ENCODE measurements at regions not wholly inside any gene's neighbourhood (a gene's known extent, or its start where the extent isn't known, plus 50 kb on each side); places are given as distances from the start of the nearest gene placed in this dataset.

DNA sequence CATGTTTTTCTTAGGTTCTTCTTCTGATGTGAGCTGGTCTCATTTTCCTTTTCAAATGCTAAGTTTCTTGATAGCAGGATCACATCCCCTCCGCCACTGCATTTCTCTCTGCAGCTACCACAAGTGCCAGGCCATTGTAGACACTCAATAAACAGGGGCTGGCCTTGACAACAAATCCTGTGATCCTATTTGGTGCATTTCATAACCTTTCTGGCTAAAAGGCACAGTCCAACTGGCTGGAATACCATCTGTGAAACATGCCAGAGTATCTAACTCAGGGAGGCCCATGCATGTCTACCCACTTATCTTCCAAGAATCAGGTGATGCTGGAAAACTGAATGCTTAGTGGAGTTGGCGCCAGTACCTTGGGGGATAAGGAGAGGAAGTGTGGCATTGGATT lies 85.2 kb upstream of the NR2F2 start:
- Histone ChIP-seq H2BK120ac (replicated peaks; ENCODE audit: low read depth, low read length) (no peak overlapping the region), H3K36me3 (ENCODE audit: control insufficient read depth in 2 of 4, insufficient read depth in 4 of 4, low read length in 3 of 4) (no peaks in the 10 kb centered on the region), H2BK12ac (ENCODE audit: low read depth, low read length) (no peak overlapping the region), H3K79me1 (ENCODE audit: low read depth, low read length) (no peaks in the 10 kb centered on the region), H3K27me3 (replicated peaks in 1 of 4; ENCODE audit: control insufficient read depth in 3 of 4, extremely low read depth in 1 of 4, insufficient read depth in 3 of 4, low read length in 3 of 4) (no peaks in the 10 kb centered on the region), H3K4me2 (ENCODE audit: insufficient read depth in 1 of 2, low read depth in 2 of 2, low read length in 2 of 2) (no peak overlapping the region), H2BK15ac (ENCODE audit: low read length) (no peak overlapping the region), H2AFZ (ENCODE audit: low read length) (no peak overlapping the region; the same call in 1 of the 2 replicates), H3K4ac (replicated peaks; ENCODE audit: insufficient read length, low read depth, low read length) (no peak overlapping the region), H3K14ac (ENCODE audit: insufficient read length) (no peak overlapping the region), H3K23ac (ENCODE audit: insufficient read length) (no peak overlapping the region), H3K4me3 (ENCODE audit: extremely low read depth in 1 of 4, insufficient read depth in 2 of 4, low read depth in 3 of 4, low read length in 4 of 4) (no peak overlapping the region), H2AK5ac (ENCODE audit: low read depth, low read length) (no peak overlapping the region), H3K79me2 (ENCODE audit: control insufficient read depth in 1 of 2, insufficient read depth in 2 of 2, low read length in 2 of 2) (no peaks in the 10 kb centered on the region), H3K23me2 (ENCODE audit: low read depth, low read length) (no peaks in the 10 kb centered on the region), H3K18ac (ENCODE audit: extremely low read depth, low read length) (no peak overlapping the region), H4K8ac (ENCODE audit: extremely low read depth, insufficient read depth, low read length) (no peak overlapping the region), H3K27ac (ENCODE audit: low read depth, low read length) (no peak overlapping the region), H4K20me1 (replicated peaks in 1 of 2; ENCODE audit: control insufficient read depth in 1 of 2, insufficient read depth in 2 of 2, low read length in 2 of 2) (no peaks in the 10 kb centered on the region), H2BK5ac (ENCODE audit: low read depth, low read length) (no peak overlapping the region), H3K9me3 (ENCODE audit: insufficient read depth in 2 of 2, low read depth in 1 of 2, low read length in 1 of 2) (0 out of 4 replicates have a peak, but pooled peaks cover 0 to 3% of the 10 kb centered on the region in 2 experiments), H3K4me1 (replicated peaks in 1 of 4; ENCODE audit: control insufficient read depth in 3 of 4, insufficient read depth in 4 of 4, low read length in 3 of 4) (peaks cover 0 to 3% (median 0%) of the 10 kb centered on the region in 4 experiments; a peak in 1 of 7 replicates), H4K91ac (replicated peaks; ENCODE audit: insufficient read length, low read length) (no peak overlapping the region), H2BK20ac (ENCODE audit: low read length) (no peak overlapping the region), H3K56ac (replicated peaks; ENCODE audit: insufficient read length, low read depth, low read length) (no peak overlapping the region), H3K9ac (replicated peaks in 1 of 4; ENCODE audit: extremely low read depth in 1 of 4, low read depth in 3 of 4, low read length in 3 of 4) (no peak overlapping the region), H4K5ac (ENCODE audit: insufficient read length, low read depth, low read length) (no peak overlapping the region)
- ChIA-PET CTCF (ENCODE audit: partially characterized antibody) (interaction anchor here (0.9 to 1.4 kb wide), 2 partner anchors 8 to 101 kb away, joined by 3 to 4 read pairs; no protein-coding TSS in a partner anchor), POLR2A (ENCODE audit: partially characterized antibody) (no interaction called here)
- FAIRE-seq (no peak), DNase-seq (ENCODE audit: low read depth in 1 of 2, low spot score in 2 of 2) (no peak)
- 81% methylated on average over 2 of the region's 2 CpGs; no CpG with 5 or more reads in 1 of the 2 experiments for WGBS, 2 experiments (ENCODE audit: extremely low coverage in 1 of 2, insufficient coverage in 1 of 2, insufficient read length in 1 of 2, insufficient replicate concordance in 2 of 2, low coverage in 1 of 2, low lambda C conversion rate in 2 of 2, missing lambda C conversion rate in 1 of 2)
- TF ChIP-seq SAP30 (IDR thresholded peaks at IDR 0.05; ENCODE audit: insufficient read depth, insufficient replicate concordance, low read length) (no peak), KDM4A (IDR thresholded peaks at IDR 0.05; ENCODE audit: low read depth, low read length, severe bottlenecking) (no peak)

Data from H1 (cell line).